Upper lobe of left lung (tissue), 4 donors: ENCODE measurements at regions not wholly inside any gene's neighbourhood (a gene's known extent, or its start where the extent isn't known, plus 50 kb on each side); places are given as distances from the start of the nearest gene placed in this dataset.

Experiments used
- POLR2A ChIP-seq, 4 donors: fragments of 450-650 bp; IDR thresholded peaks; one replicate each; pipeline ENCODE4 v1.5.1; 2016 to 2017; ENCODE audit warnings: antibody characterized with exemption in 4 of 4, mild to moderate bottlenecking in 2 of 4
- TF ChIP-seq, protein P1 (sequence below), 6 experiments: fragments of 450-650 bp in 4 of 6; fragments of 200-600 bp in 2 of 6; sonication (generic) in 2 of 6; IDR thresholded peaks; one replicate each; pipeline ENCODE4 v1.5.1; 2016 to 2019; ENCODE audit warnings: antibody characterized with exemption in 6 of 6

- no peak for TF ChIP-seq POLR2A (IDR thresholded peaks at IDR 0.05)
- TF ChIP-seq, protein P1, sequence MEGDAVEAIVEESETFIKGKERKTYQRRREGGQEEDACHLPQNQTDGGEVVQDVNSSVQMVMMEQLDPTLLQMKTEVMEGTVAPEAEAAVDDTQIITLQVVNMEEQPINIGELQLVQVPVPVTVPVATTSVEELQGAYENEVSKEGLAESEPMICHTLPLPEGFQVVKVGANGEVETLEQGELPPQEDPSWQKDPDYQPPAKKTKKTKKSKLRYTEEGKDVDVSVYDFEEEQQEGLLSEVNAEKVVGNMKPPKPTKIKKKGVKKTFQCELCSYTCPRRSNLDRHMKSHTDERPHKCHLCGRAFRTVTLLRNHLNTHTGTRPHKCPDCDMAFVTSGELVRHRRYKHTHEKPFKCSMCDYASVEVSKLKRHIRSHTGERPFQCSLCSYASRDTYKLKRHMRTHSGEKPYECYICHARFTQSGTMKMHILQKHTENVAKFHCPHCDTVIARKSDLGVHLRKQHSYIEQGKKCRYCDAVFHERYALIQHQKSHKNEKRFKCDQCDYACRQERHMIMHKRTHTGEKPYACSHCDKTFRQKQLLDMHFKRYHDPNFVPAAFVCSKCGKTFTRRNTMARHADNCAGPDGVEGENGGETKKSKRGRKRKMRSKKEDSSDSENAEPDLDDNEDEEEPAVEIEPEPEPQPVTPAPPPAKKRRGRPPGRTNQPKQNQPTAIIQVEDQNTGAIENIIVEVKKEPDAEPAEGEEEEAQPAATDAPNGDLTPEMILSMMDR (IDR thresholded peaks at IDR 0.05) = no peak
These were observed 612.4 kb upstream of the RAB6C start for GRCh38 chr2:129367107-129367506.
